GM12878 (cell line): ENCODE measurements at regions not wholly inside any gene's neighbourhood (a gene's known extent, or its start where the extent isn't known, plus 50 kb on each side); places are given as distances from the start of the nearest gene placed in this dataset.

ENCODE experiments used
- ATAC-seq: fragments of 200-7000 bp; cut with Tn5 transposase; 3 replicates; pipeline ENCODE4 v1.9.1; 2020; ENCODE audit warnings: mild to moderate bottlenecking, moderate library complexity
- BruUV-seq: library from RNA; stranded (reverse); fragments of 400-500 nt; replicated peaks from 2 replicates; lab custom pipeline; 2021; lab: Mats Ljungman, UMichigan
- CTCF ChIA-PET: fragments of 300-600 bp; sonication (Branson Sonifier 250); formaldehyde crosslinking; extraction: SDS; loops from one replicate; lab custom pipeline; 2021; ENCODE audit warnings: inconsistent platforms; lab: Yijun Ruan, JAX
- POLR2A ChIA-PET: fragments of 350-600 bp; formaldehyde crosslinking; extraction: SDS; loops from one replicate; lab custom pipeline; 2021; ENCODE audit warnings: inconsistent platforms; lab: Charles Lee
- RAD21 ChIA-PET: fragments of 300-600 bp; sonication (Branson Sonifier 250); formaldehyde crosslinking; loops from one replicate; lab custom pipeline; 2023; ENCODE audit warnings: antibody characterized with exemption; ENCODE audit not compliant: unreplicated experiment; lab: Charles Lee
- SMC1A ChIA-PET: fragments of 300-600 bp; sonication (Branson Sonifier 250); formaldehyde crosslinking; loops from one replicate; lab custom pipeline; 2023; ENCODE audit not compliant: unreplicated experiment, uncharacterized antibody; lab: Charles Lee
- DNase-seq: peaks from one replicate; pipeline ENCODE4 v3.0.0-alpha.2; 2011; ENCODE audit warnings: low read depth, low spot score
- FAIRE-seq: peaks from 3 replicates; lab custom pipeline; 2011; peaks lifted over from hg19 to GRCh38; lab: Jason Lieb, UNC
- H2AFZ ChIP-seq: 2 replicates; pipeline ENCODE4 v1.6.0; 2011; ENCODE audit warnings: low read depth, low read length, control low read depth; ENCODE audit not compliant: control insufficient read depth
- H3K27ac ChIP-seq: 2 replicates; pipeline ENCODE4 v1.5.1; 2011; ENCODE audit warnings: control low read depth; ENCODE audit not compliant: control insufficient read depth, insufficient read depth
- H3K27me3 ChIP-seq, 2 experiments: replicated peaks in 1 of 2; 2 replicates each; pipeline versions ENCODE4 v1.6.0 to v1.6.1; 2011; ENCODE audit warnings: low read length in 1 of 2; ENCODE audit not compliant: control insufficient read depth in 2 of 2, insufficient read depth in 2 of 2
- H3K36me3 ChIP-seq, 2 experiments: 2 replicates each; pipeline ENCODE4 v1.5.1; 2011; ENCODE audit warnings: low read length in 1 of 2; ENCODE audit not compliant: control insufficient read depth in 2 of 2, insufficient read depth in 2 of 2
- H3K4me1 ChIP-seq: 2 replicates; pipeline ENCODE4 v1.6.1; 2011; ENCODE audit warnings: mild to moderate bottlenecking, low read length, moderate library complexity, mixed read lengths; ENCODE audit not compliant: control insufficient read depth, insufficient read depth
- H3K4me2 ChIP-seq: 2 replicates; pipeline ENCODE4 v1.6.0; 2011; ENCODE audit warnings: control low read depth; ENCODE audit not compliant: control insufficient read depth, insufficient read depth
- H3K4me3 ChIP-seq: fragments of 200-600 bp; sonication (generic); 2 replicates; pipeline ENCODE4 v1.5.1; 2016
- H3K79me2 ChIP-seq: 2 replicates; pipeline ENCODE4 v1.6.0; 2011; ENCODE audit warnings: low read length; ENCODE audit not compliant: control insufficient read depth, insufficient read depth
- H3K9ac ChIP-seq: 2 replicates; pipeline ENCODE4 v1.8.0; 2011; ENCODE audit warnings: low read length, control low read depth, mixed read lengths; ENCODE audit not compliant: control insufficient read depth, insufficient read depth
- H3K9me3 ChIP-seq: replicated peaks from 3 replicates; pipeline ENCODE4 v1.5.1; 2011; ENCODE audit warnings: mild to moderate bottlenecking, low read length; ENCODE audit not compliant: control insufficient read depth, insufficient read depth
- H4K20me1 ChIP-seq: 2 replicates; pipeline ENCODE4 v1.6.0; 2011; ENCODE audit not compliant: control insufficient read depth, insufficient read depth
- ATF2 ChIP-seq: IDR thresholded peaks from 2 replicates; pipeline ENCODE4 v1.6.1; 2012; ENCODE audit warnings: low read length, inconsistent platforms
- BRCA1 ChIP-seq: IDR thresholded peaks from 2 replicates; pipeline ENCODE4 v1.6.1; 2011; ENCODE audit warnings: low read depth, low read length, improper control_type of control experiment
- CEBPB ChIP-seq, 2 experiments: fragments of 150-350 bp in 1 of 2; IDR thresholded peaks; 2 replicates each; pipeline ENCODE4 v1.6.1; 2012 to 2014; ENCODE audit warnings: low read depth in 2 of 2, low read length in 2 of 2, borderline replicate concordance in 1 of 2, inconsistent platforms in 1 of 2
- EP300 ChIP-seq, 2 experiments: fragments of 150-350 bp in 1 of 2; IDR thresholded peaks; 2 replicates each; pipeline ENCODE4 v1.6.1; 2011 to 2012; ENCODE audit warnings: low read depth in 2 of 2, low read length in 2 of 2, borderline replicate concordance in 1 of 2, improper control_type of control experiment in 1 of 2, inconsistent platforms in 1 of 2; ENCODE audit not compliant: control insufficient read depth in 1 of 2
- FOS ChIP-seq: IDR thresholded peaks from 3 replicates; pipeline ENCODE4 v1.6.1; 2011; ENCODE audit warnings: borderline replicate concordance; ENCODE audit not compliant: insufficient read length; ENCODE audit errors: extremely low read depth
- IRF5 ChIP-seq: fragments of 450-650 bp; IDR thresholded peaks from 2 replicates; pipeline ENCODE4 v1.6.1; 2017; ENCODE audit warnings: borderline replicate concordance
- MEF2A ChIP-seq: IDR thresholded peaks from 2 replicates; pipeline ENCODE4 v1.6.1; 2011; ENCODE audit warnings: low read depth, mild to moderate bottlenecking, low read length, moderate library complexity; ENCODE audit not compliant: insufficient read depth
- MEF2B ChIP-seq: fragments of 450-650 bp; IDR thresholded peaks from 2 replicates; pipeline ENCODE4 v1.6.1; 2018; ENCODE audit warnings: mild to moderate bottlenecking, moderate library complexity; ENCODE audit not compliant: partially characterized antibody, poor library complexity, severe bottlenecking
- MYC ChIP-seq: IDR thresholded peaks from 2 replicates; pipeline ENCODE4 v1.6.1; 2011; ENCODE audit warnings: mild to moderate bottlenecking, low read length, moderate library complexity, inconsistent platforms; ENCODE audit not compliant: insufficient read depth, insufficient replicate concordance, insufficient read length, severe bottlenecking
- NFIC ChIP-seq: IDR thresholded peaks from 2 replicates; pipeline ENCODE4 v1.6.1; 2012; ENCODE audit warnings: low read depth, mild to moderate bottlenecking, inconsistent platforms, low read length, moderate library complexity
- PAX5 ChIP-seq: IDR thresholded peaks from 2 replicates; pipeline ENCODE4 v1.6.1; 2011; ENCODE audit warnings: low read depth, low read length, borderline replicate concordance
- RBBP5 ChIP-seq: fragments of 200-600 bp; sonication (generic); conservative IDR thresholded peaks from 2 replicates; pipeline ENCODE4 v1.6.1; 2016
- RELB ChIP-seq: fragments of 450-650 bp; IDR thresholded peaks from 2 replicates; pipeline ENCODE4 v1.6.1; 2017; ENCODE audit warnings: low read depth, mild to moderate bottlenecking, moderate library complexity
- SIN3A ChIP-seq: IDR thresholded peaks from 2 replicates; pipeline ENCODE4 v1.6.1; 2012; ENCODE audit warnings: low read depth, low read length, improper control_type of control experiment
- SIX5 ChIP-seq: IDR thresholded peaks from 2 replicates; pipeline ENCODE4 v1.6.1; 2011; ENCODE audit warnings: mild to moderate bottlenecking, low read depth, low read length, moderate library complexity; ENCODE audit not compliant: severe bottlenecking
- TCF12 ChIP-seq: IDR thresholded peaks from 2 replicates; pipeline ENCODE4 v1.6.1; 2011; ENCODE audit warnings: low read depth, mild to moderate bottlenecking, low read length
- ZNF217 ChIP-seq: fragments of 450-650 bp; IDR thresholded peaks from 2 replicates; pipeline ENCODE4 v1.6.1; 2017; ENCODE audit warnings: antibody characterized with exemption, mild to moderate bottlenecking
- ZNF622 ChIP-seq: fragments of 450-650 bp; IDR thresholded peaks from 2 replicates; pipeline ENCODE4 v1.6.1; 2017; ENCODE audit warnings: mild to moderate bottlenecking, inconsistent platforms
- WGBS: methylation state at CpG from one replicate; pipeline ENCODE4 v1.1.6; 2016; ENCODE audit warnings: low lambda C conversion rate; ENCODE audit not compliant: insufficient replicate concordance, insufficient coverage; ENCODE audit errors: missing lambda C conversion rate; 5-methylcytosine and 5-hydroxymethylcytosine counted together
- in situ Hi-C: fragments of 300-500 bp; cut with MboI; formaldehyde crosslinking; loops from 9 replicates; pipeline ENCODE4 v1.14.3; 2018; ENCODE audit warnings: mixed read lengths
- intact Hi-C: fragments of 100-400 bp; cut with micrococcal nuclease; formaldehyde crosslinking; loops from one replicate; pipeline ENCODE4 v1.14.2; 2022; ENCODE audit not compliant: unreplicated experiment

GRCh38 chr13:22061806-22062391, 391.0 kb downstream of the FGF9 start:
- H3K4me1 ChIP-seq, result peaks cover 25% of the 10 kb centered on the region
- BruUV-seq, result TSS peak; percentile 62
- H3K9me3 ChIP-seq, result no peaks in the 10 kb centered on the region; the same call in 2 of the 3 replicates
- intact Hi-C loops (loop anchor here (1.0 to 5.0 kb wide), 5 partner anchors 52 to 423 kb away; partner anchors contain the start of gene FGF9), in situ Hi-C loops (no loop called here)
- ATAC-seq, result peak; percentile 77
- H3K79me2 ChIP-seq, result no peaks in the 10 kb centered on the region
- peak overlapping the region; percentile 78 for H2AFZ ChIP-seq
- POLR2A ChIA-PET, result interaction anchor here (1.0 to 1.4 kb wide), 2 partner anchors 53 to 60 kb away, joined by 3 to 5 read pairs; no protein-coding TSS in a partner anchor
- 2% methylated on average over 7 of the region's 7 CpGs for WGBS
- no peaks in the 10 kb centered on the region for H4K20me1 ChIP-seq
- peak; percentile 80 for DNase-seq
- H3K9ac ChIP-seq, result peak overlapping the region; percentile 68
- no peak for FAIRE-seq
- H3K27ac ChIP-seq, result peak overlapping the region; percentile 94
- H3K27me3 ChIP-seq, result no peaks in the 10 kb centered on the region
- no peaks in the 10 kb centered on the region for H3K36me3 ChIP-seq
- SMC1A ChIA-PET, result interaction anchor here (0.7 to 3.3 kb wide), 12 partner anchors 10 to 424 kb away, joined by 3 to 23 read pairs (median 5); no protein-coding TSS in a partner anchor
- H3K4me3 ChIP-seq, result 0 out of 2 replicates have a peak overlapping the region, but pooled peaks have one; percentile 0
- peak overlapping the region; percentile 80 for H3K4me2 ChIP-seq
- CTCF ChIA-PET, result interaction anchor here (0.6 to 3.4 kb wide), 12 partner anchors 10 to 819 kb away, joined by 3 to 19 read pairs (median 4); no protein-coding TSS in a partner anchor
- RAD21 ChIA-PET, result interaction anchor here (0.8 to 3.9 kb wide), 8 partner anchors 13 to 424 kb away, joined by 3 to 30 read pairs (median 5); no protein-coding TSS in a partner anchor
- TF ChIP-seq MYC (no peak), CEBPB (IDR thresholded peaks at IDR 0.05; ENCODE audit: borderline replicate concordance in 1 of 2, low read depth in 2 of 2, low read length in 2 of 2) (no peak), ATF2 (peak; percentile 41), RBBP5 (peak; percentile 96), SIN3A (no peak), ZNF217 (no peak), IRF5 (no peak), RELB (peak; percentile 44; the same call in 1 of the 2 replicates), FOS (no peak), SIX5 (no peak), MEF2B (peak; percentile 87), BRCA1 (no peak), ZNF622 (no peak), TCF12 (peak; percentile 94), PAX5 (0 out of 2 replicates have a peak, but pooled peaks have one; percentile 10), NFIC (peak; percentile 80), MEF2A (peak; percentile 62; the same call in 1 of the 2 replicates), EP300 (IDR thresholded peaks at IDR 0.05; ENCODE audit: borderline replicate concordance in 1 of 2, control insufficient read depth in 1 of 2, low read depth in 2 of 2, low read length in 2 of 2) (peak; percentile 8 to 76; a peak in 3 of 4 replicates)
